ENCODE measurements at regions not wholly inside any gene's neighbourhood (a gene's known extent, or its start where the extent isn't known, plus 50 kb on each side); places are given as distances from the start of the nearest gene placed in this dataset.

- no peak for DNase-seq
Observed at GRCh38 chr18:25470062-25470461, 118.1 kb upstream of the ZNF521 start.

DNA sequence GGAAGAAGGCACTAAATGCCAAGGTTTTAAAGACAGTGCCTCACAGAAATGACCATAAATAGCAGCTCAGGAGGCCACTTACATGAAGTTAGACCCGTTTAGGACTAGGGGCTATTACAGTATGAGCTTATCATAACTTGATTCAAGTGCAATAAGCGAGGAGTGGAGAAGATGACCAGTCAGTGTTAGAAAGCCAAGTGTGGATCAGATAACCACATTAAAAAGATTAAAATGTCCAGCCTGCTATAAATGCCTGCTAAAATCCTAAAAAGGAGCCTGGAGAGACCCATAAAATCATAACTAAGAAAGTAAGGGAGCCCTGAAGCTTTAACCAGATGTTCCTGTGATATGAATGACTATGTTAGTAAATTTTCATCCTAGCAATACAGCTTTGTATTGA lies 117.5 kb upstream of the ZNF521 start:
- DNase-seq: no peak

DNA sequence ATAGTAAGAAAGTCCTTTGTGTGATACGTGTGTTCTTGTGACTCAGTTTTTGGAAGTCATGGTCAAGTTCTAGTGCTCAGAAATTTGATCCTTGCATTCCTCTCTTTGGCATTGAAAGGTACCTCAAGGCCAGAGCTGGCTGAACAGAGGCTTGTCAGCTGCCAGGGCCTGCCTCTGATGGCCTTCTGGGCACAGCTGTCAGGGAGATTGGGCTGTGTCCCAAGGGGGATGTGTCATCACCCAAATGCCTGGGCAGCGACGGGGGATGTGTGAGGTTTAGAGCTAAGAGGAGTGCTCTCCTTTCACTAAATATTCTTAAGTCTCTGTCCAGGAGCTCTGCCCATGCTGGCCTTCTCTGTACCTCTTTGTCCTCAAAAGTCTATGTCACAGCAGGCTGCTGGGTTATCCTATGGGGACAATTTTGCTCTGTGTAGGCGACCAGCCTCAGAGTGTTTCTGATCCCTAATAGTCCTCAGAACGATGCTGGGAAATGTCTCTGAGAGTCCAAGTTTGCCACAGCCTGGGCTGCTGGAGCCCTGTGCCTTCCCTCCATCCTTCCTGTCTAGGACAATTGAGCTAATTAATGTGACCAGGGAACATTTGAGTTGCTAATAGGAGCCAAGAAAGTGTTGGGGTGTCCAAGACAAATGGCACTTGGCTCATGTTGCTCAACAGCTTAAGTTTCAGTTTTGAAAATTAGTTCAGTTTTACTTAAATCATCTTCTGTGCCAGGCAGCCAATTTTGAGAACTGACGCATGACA lies 115.4 kb upstream of the ZNF521 start:
- peak; percentile 59 to 92 for DNase-seq

- DNase-seq: no peak
Observed at GRCh38 chr18:25465152-25465732, 113.3 kb upstream of the ZNF521 start.

DNA sequence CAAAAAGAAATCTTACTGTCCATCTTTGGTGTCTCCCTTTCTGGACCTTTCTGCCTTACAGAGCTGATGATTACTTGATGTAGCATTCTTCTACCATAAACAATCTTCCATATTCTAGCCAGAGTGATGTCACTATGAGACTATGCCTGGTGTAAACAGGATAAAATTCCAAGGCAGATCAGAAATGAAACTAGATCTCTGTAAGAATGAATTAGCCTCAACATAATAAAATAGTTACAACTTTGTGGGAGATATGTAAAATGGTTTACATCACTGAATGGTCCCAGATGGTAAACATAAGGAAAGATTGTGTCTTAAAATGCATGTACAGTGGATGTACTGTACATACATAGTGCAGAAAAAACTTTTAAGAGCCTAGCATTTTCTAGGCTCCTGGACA lies 112.3 kb upstream of the ZNF521 start:
- DNase-seq: no peak

- DNase-seq: no peak
Observed at GRCh38 chr18:25463726-25464125, 111.8 kb upstream of the ZNF521 start.

DNA sequence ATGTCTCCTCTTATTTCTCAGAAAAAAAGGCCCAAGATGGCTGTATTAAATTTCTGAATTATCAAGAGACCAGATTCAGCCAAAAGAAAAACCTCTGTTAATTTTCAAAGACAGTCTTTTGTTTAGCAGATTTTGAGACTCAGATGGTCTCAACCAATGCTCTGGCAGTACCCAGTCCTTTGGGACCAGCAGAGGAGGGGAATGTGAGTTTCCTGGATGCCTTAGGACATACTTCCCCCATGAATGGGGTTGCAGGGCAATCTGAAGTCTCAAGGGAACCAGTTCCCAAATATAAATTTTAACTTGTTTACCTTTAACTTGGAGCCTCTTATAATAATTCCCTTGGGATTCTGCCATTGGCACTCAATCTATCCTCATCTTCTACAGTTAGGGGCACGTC lies 107.8 kb upstream of the ZNF521 start:
- peak in 1 of 2 experiments; percentile 27 for DNase-seq

DNA sequence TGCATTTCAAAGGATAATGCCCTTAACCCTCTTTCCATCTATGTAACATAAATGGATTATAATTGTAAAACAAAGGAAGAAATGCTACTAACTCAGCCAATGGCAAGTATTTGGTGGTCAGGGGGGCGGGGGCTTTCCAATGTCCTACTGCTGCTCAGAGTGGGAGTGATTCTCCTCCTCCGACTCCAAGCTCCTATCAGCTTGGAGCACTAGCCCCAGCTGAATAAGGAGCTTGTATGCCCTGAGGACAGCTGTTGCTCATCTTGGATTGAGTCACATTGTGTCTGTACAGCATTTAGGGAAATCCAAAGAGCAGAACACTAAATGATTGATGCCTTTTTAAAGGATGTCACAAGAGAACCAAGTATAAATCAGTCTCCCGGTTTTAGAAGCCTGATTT lies 105.6 kb upstream of the ZNF521 start:
- DNase-seq: no peak

DNA sequence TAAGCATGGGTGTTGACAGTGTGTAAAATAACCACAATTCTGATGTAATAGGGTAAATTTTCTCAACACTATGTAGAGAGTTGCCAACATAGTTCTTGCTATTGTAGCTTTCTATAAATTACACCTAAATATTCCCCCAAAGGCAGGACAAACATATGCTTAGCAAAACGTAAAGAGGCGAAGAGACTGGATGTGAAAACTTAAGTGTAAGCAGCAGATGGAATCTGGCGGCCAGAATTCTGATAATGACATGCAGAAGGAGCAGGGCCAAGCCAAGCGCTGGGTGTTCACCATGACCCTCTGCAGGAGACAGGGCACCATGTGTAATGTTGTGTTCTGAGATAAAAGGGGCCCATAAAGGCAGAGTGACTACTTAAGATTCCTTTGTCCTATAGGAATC lies 105.2 kb upstream of the ZNF521 start:
- DNase-seq: peak in 1 of 2 experiments; percentile 4

GRCh38 chr18:25456334-25457010 lies 104.5 kb upstream of the ZNF521 start:
- no peak for DNase-seq

DNA sequence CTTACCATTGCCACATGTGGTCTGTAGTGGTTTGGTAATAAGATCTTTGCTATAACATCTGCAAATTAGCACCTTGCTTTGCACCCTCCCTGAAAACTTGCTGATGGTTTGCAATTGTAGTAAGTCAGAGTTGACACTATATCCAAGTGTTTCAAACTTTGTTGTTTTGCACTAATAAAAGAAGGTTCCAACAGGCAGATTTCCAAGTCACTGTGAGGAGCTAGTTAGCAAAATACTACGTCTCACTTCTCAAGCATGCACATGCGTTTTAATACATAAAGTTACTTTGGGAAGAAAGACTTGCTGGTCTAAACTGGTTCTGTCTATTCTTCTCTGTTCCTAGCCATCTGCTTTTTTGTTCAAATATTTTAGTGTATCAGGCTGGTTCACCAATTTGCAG lies 103.7 kb upstream of the ZNF521 start:
- peak in 1 of 2 experiments; percentile 3 for DNase-seq

- DNase-seq: no peak
Observed at GRCh38 chr18:25455159-25455558, 103.2 kb upstream of the ZNF521 start.

GRCh38 chr18:25454730-25455129 lies 102.8 kb upstream of the ZNF521 start:
- no peak for DNase-seq

DNA sequence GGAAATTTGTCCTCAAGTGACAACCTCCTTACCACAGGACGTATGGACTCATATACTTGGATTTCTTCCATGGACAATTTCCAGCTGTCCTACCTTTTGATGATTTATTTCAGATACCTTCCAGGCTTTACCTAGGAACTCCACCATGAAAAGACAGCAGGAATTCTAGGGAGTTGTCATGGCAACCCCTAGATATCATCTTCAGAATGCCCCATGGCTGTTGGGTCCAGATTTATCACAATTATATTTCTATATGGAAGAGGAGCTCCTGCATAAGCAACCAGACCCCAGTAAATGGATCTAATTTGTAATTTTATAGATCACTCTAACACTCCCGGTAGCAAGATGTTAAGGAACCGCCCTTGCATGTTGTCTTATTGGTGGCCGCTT lies 102.3 kb upstream of the ZNF521 start:
- no peak for DNase-seq

DNA sequence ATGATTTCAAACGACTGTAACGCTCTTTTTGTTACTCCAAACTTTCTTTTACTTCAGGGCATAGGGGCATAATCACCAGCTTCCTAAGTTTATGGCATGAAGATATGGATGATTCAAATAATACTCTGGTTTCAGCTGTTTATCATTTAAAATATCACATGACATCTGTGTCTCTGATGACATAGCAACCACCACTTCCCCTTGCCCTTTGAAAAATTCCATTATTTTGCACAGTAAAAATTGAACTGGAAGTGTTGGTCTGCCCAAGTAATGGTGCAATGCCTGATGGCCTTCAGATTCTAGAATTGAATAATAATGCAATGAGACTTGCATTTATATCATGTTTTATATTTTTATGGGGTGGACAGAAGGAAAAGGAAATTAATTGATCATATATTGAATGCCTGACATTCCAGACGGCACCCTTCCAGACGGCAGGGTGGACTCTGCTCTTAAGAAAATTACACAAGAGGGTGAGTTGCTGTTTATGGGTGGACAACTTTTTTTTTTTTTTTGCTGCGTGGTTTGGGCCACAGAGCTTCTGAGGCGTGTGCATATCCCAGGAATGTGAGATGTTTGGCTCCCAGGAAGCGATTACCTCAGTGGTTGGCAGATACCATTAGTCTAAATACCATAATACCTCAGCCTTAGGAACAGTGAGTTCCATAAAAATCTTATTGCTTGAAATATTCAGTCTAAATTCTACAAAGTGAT lies 101.7 kb upstream of the ZNF521 start:
- no peak for DNase-seq

DNA sequence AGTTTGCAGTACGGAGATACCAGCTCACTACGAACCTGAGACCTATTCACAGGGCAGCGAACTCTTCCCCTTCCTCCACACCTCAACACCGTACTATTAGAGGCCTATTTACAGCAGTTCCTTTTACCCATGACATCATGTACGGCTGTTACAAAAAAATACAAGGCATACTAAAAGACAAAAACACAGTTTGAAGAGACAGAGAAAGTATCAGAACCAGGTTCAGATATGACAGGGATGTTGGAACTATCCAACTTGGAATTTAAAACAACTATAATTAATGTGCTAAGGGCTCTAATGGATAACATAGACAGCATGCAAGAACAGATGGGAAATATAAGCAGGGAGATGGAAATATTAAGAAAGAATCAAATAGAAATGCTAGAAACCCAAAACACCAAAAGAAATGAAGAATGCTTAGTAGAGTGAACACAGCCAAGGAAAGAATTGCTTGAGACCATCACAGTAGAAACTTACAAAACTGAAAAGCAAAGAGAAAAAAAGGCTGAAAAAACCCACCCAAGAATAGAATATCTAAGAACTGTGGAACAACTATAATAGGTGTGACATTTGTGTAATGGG lies 99.2 kb upstream of the ZNF521 start:
- DNase-seq: no peak

- no peak for DNase-seq
Observed at GRCh38 chr18:25449046-25449445, 97.1 kb upstream of the ZNF521 start.

GRCh38 chr18:25446972-25447371 lies 95.0 kb upstream of the ZNF521 start:
- no peak for DNase-seq

DNA sequence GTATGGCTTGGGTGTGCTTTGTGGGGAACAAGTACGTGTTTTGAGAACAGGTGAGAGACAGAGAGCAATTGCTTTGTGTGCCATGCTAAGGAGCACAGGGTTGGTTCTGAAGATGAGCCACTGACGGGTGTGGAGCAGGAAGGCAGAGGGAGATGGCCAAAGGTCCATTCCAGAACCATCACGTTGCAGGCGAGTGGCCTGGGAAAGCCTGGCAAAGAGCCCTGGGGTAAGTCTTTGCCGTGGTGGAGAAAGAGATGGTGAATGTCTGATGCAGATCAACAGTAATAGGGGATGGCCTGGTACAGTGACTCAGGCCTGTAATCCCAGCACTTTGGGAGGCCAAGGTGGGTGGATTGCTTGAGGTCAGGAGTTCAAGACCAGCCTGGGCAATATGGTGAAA lies 93.5 kb upstream of the ZNF521 start:
- no peak for DNase-seq

DNA sequence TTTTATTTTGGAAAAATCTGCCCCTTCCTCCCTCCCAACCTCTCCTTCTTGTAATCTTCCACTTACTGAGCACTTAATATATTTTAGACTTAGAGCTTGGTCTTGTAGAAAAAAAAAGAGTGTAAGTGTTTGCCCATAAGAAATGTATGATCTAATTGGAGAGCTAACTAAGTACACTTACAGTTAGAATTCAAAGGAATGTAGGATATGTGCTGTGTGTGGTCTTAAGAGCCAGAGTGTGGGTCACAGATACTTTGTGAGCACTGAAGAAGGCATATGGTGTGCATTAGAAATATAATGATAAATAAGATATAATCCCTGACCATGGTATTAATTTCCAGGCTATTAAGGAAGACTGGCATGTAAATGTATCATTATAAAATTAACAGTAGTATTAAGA lies 91.8 kb upstream of the ZNF521 start:
- no peak for DNase-seq

DNA sequence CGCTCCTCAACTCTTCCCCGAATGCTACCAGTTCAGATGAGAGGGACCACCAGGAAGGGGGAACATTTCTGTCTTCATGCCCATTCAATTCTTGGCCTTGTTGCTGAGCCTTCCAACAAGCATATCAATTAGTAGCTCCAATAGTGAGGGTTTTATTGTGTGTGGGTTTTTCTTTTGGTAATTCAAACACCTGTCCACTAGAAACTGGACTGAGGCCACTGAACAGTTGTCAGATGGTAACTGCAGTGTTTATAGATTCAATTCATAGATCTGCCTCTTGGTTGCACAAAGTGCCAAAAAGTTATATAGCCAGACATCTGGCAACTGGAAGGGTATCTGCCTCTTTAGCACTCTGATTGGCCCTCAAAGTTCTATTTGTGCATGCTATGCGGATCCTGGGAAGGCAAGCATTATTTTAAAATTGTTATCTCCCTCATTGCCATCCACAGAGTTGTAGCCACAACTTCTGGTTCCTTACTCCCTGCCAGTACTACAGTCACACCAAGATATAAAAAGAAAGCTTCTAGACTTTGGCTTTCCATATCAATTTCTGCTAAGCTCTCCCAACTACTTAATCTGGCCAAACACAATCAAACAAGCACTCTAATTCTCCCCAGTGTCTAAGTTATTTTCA lies 83.3 kb upstream of the ZNF521 start:
- DNase-seq: peak in 1 of 2 experiments; percentile 59

DNA sequence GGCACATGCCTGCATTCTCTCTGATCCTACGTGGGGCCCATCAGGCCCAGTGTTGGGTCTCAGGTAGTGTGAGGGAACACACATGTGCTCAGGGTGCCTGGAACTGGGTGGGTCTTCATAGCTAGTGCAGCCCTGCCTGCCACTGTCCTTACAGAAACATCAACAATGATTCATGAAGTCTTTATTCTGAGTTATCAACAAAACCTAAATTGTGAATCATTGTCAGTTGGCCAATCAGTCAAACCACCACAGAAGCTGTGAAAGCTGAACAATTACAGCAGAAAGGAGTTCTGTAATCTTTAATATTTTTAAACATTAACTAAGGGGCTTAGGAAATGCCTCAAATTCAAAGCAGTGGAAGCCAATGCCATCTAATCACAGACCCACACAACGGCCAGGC lies 82.8 kb upstream of the ZNF521 start:
- no peak for DNase-seq

GRCh38 chr18:25433590-25433989 lies 81.6 kb upstream of the ZNF521 start:
- DNase-seq: no peak

All from NCI-H446 (cell line).